HG02840 (cell line): ENCODE measurements at regions not wholly inside any gene's neighbourhood (a gene's known extent, or its start where the extent isn't known, plus 50 kb on each side); places are given as distances from the start of the nearest gene placed in this dataset.

ENCODE experiments used
- ATAC-seq: cut with Tn5 transposase; IDR thresholded peaks from one replicate; pipeline ENCODE4 v1.9.1; 2021; ENCODE audit warnings: mild to moderate bottlenecking, moderate library complexity, moderate number of reproducible peaks; ENCODE audit not compliant: unreplicated experiment, low FRiP score

DNA sequence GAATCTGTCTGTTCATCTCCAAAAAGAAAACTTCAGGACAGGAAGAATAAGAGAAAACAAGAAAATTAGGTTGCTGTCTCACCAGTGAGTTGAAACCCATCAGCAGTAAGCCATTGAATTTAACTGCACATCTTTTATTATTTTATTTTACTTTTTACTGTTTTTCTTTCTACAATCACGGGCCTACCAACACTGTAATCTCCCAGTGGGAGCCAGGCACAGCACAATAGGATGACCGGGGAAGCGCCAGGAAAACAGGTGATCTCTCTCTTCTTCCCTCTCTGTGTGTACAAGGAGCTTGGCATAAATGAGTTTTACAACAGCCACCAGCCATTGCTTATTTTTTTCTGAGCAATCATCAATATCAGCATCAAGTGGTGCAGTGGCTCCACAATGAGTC, 113.1 kb upstream of the ESRRG start:
- no peak for ATAC-seq

DNA sequence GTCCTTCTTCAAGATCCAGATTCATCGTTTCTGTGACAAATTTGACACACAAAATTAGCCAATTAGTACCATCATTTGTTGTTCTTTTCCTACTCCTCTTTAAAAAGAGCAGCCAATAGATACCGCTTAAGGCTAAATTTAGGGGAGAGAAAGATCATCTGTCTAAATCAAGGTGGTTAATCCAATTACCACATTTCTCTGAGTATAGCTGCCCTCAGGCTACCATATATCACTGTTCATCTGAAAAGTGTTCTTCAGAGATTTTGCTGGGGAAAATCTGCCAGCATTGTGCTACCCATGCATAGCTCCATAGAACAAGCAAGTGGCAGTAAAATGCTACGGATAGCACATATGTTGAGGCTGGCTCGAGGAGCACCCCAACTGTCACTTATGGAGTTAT, 110.3 kb upstream of the ESRRG start:
- ATAC-seq = no peak

DNA sequence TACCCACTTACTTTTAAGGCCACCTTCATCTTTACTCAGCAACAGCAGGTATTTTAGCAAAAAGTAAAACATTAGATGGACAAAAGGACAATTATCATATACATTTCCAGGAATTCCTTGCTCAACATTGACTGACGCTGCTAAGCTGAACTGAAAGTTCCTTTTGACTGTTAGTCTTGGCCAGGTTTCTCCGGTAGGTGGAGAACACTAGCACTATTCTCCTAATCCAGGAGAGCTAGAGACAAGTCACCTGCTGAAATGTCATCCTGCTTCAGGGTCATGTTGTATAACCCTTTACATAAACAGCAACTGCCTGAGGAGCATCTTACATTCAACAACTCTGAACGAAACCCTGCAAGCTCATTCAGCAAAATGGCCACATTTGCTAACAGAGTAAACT, 109.0 kb upstream of the ESRRG start:
- no peak for ATAC-seq

- ATAC-seq = no peak
Observed at GRCh38 chr1:216830424-216831210, 107.4 kb upstream of the ESRRG start.

DNA sequence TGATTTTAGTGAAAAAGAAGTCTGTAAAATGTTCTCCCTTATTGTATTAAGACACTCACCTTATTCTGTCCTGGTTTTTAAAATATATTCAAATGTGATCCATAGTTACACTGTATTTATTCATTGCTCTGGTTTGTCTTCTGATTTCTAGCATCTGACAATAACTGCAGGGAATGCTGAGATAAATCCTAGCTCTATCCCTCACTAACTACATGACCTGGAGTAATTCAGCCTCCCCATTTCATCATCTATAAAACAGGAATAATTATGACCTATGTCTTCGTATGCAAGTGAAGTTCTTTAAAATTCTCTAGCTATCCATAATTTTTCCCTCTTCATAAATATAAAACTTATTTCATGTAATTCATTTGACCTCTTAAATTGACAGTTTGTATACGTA, 104.0 kb upstream of the ESRRG start:
- no peak for ATAC-seq

DNA sequence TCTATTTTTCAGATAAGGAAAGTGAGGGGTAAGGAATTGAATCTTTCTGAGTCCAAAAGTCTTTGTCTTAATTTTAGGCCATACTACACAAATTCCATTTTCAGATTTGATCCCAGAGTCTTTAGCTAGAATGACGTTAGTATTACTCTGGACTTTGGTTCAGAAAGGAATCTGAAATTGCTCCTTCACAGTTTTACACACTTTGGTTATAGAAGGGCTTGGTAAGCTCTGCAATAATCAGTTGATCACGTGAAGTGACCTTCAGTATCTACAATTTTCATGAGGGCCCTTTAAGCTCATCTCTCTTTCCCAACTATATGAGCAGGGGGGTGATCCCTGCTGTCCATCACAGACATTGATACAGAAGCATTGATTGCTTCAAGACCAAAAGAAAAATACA, 103.4 kb upstream of the ESRRG start:
- no peak for ATAC-seq

- ATAC-seq = no peak
Observed at GRCh38 chr1:216826214-216826613, 103.0 kb upstream of the ESRRG start.

DNA sequence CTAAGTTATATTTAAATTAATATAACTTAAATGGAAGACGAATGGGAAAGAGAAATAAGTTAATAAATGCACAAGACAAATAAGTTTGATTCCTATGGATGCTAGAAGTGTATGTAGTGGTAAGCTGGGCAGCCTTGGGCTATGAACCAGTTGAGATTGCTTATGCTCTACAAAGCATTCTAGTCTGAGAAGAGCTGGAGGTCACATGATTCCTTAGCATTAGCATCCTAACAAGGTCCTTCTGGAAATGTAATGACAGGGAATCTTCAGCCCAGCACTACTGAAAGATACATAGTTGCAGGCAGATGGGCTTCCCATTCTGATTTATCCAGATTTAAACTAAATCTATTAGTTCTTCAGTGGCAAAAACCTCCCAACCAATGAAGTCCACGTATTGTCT, 102.3 kb upstream of the ESRRG start:
- ATAC-seq = no peak

GRCh38 chr1:216824511-216824910, 101.3 kb upstream of the ESRRG start:
- ATAC-seq = no peak

DNA sequence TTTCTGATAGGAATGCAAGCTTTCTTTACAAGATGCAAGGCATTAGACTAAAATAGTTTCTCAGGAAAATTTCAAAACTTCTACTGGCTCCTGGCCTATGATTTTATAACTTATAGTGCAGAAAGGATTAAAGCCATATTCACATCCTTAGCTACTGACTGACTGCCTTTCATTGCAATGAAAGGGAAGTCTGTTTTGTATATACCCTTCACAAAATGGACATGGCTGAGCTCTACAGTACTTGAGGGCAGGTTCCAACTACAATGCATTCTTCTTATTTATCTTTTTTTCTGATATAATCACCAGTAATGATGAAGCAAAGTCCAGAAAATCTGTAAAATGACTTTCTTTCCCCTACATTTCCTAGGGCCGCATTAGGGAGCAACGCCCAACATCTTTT, 100.5 kb upstream of the ESRRG start:
- ATAC-seq = no peak

- ATAC-seq = no peak
Observed at GRCh38 chr1:216822480-216822879, 99.3 kb upstream of the ESRRG start.

GRCh38 chr1:216820345-216820744, 97.1 kb upstream of the ESRRG start:
- ATAC-seq = no peak

GRCh38 chr1:216818284-216818683, 95.1 kb upstream of the ESRRG start:
- ATAC-seq = no peak

- ATAC-seq = no peak
Observed at GRCh38 chr1:216815260-216816131, 92.3 kb upstream of the ESRRG start.

DNA sequence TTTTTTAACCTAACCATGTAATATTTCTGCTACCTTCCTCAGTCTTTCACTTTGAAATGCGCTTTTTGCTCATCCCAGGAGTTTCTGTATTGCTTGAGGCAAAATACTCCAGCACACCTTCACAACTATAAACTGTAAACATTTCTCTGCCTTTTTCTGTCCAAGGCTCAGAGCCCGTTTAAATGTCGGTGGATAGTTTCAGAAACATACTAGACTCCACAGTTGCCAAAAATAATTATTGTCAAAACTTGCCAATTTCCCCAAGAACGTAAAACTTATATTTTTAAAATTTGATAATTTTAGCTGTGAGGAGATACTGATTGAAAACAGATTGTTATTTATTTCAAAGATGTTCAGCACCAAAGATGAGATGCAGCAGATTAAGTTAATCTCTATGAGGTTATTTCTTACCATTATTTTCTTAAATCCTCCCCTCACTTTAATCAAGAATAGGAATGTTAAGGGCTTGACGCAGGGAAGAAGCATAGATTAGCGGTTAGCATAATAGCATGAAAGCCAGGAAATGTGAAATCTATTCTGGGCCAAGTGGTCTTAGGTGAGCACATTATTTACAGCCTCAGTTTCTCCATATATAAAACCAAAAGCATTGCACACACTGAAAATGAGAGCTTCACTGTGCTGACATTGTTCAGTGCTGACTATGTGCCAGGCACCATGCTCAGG, 91.5 kb upstream of the ESRRG start:
- no peak for ATAC-seq

DNA sequence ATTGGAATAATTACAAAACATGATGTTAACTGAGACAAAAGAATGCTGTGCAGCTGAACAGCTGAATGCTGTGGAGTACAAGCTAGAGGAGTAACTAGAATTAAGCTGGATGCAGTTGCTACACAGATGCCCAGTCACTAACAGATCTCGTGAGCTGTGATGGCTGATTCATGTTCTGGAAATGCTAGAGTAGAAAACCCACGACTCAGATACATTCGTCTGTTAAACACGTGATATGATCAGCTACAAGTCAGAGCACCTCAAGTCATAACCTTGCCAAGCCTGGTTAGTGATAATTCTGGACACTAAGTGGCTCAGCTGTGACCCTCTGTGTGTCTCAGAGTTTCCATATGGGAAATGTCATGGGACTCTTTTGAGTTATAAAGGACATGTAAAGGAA, 89.7 kb upstream of the ESRRG start:
- ATAC-seq = no peak

- ATAC-seq = no peak
Observed at GRCh38 chr1:216809649-216810048, 86.4 kb upstream of the ESRRG start.

DNA sequence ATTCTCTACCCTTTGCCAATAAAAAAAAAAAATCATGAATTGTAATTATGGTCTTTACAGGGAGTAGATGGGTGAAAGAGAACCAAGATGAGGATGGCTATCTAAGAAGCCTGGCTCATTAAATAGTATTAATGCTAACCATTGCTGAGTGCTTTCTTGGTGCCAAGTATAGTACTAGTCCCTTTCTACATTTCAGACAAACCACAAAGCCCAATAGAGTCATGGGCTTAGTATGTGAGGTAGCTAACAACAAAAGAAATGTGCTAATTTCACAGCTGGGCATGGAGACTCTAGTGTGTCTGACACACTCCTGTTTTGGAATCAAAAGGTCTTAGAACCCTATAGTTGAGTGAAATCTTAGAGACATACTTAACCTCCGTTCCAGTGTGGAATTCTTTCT, 84.5 kb upstream of the ESRRG start:
- ATAC-seq = no peak

DNA sequence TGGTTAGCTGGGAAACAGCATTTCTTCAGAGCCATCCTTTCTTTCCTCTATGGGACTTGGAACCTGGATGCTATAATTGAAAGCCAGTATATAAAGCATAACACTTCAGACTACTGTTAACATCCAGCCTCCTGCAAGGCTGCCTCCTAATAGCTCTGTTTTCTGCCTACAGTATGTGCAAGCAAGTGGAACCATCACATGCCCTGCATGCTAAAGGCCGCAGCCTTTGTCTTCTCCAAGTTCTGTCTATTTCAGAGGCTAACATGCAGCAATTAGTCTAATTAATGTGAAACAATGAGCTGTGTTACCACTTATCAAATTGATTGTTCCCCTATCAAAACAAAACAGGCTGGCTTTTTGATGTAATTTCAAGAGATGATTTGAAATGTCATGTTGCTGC, 82.7 kb upstream of the ESRRG start:
- no peak for ATAC-seq

- ATAC-seq = no peak
Observed at GRCh38 chr1:216805233-216805632, 82.0 kb upstream of the ESRRG start.

GRCh38 chr1:216804111-216804510, 80.9 kb upstream of the ESRRG start:
- no peak for ATAC-seq
